ENCODE measurements at regions not wholly inside any gene's neighbourhood (a gene's known extent, or its start where the extent isn't known, plus 50 kb on each side); places are given as distances from the start of the nearest gene placed in this dataset.

GRCh38 chr1:90273241-90273774 lies 278.4 kb downstream of the ZNF326 start:
- H3K27ac ChIP-seq (ENCODE audit: low read length), result no peak overlapping the region
- H3K4me3 ChIP-seq (ENCODE audit: low read depth in 1 of 2, low read length in 2 of 2), result no peak overlapping the region
- DNase-seq, result no peak
- no peak overlapping the region for H3K9ac ChIP-seq (ENCODE audit: low read depth, low read length)
- no peak overlapping the region for H2AFZ ChIP-seq (ENCODE audit: low read depth, low read length)
- no peaks in the 10 kb centered on the region for H4K20me1 ChIP-seq (ENCODE audit: insufficient read depth, low read length)
- no peaks in the 10 kb centered on the region for H3K4me1 ChIP-seq (ENCODE audit: insufficient read depth, low read length)
- no peaks in the 10 kb centered on the region for H3K9me3 ChIP-seq (ENCODE audit: insufficient read depth, low read length, severe bottlenecking)
- H3K79me2 ChIP-seq (ENCODE audit: insufficient read depth, low read length), result no peaks in the 10 kb centered on the region
- H3K36me3 ChIP-seq (ENCODE audit: insufficient read depth, low read length), result no peaks in the 10 kb centered on the region
- H3K27me3 ChIP-seq (ENCODE audit: insufficient read depth, low read length, poor library complexity), result no peaks in the 10 kb centered on the region
- TF ChIP-seq CTCF (IDR thresholded peaks at IDR 0.05; ENCODE audit: borderline replicate concordance, extremely low read depth, low read length, poor library complexity, severe bottlenecking) (no peak), EZH2 (IDR thresholded peaks at IDR 0.05; ENCODE audit: borderline replicate concordance, low read depth, low read length, severe bottlenecking) (no peak)
- H3K4me2 ChIP-seq (ENCODE audit: insufficient read depth, low read length), result no peak overlapping the region
- ATAC-seq (ENCODE audit: insufficient read depth, low read depth), result no peak

- no peak overlapping the region for H3K27ac ChIP-seq (ENCODE audit: low read length)
- no peaks in the 10 kb centered on the region for H3K9me3 ChIP-seq (ENCODE audit: insufficient read depth, low read length, severe bottlenecking)
- H4K20me1 ChIP-seq (ENCODE audit: insufficient read depth, low read length), result no peaks in the 10 kb centered on the region
- ATAC-seq (ENCODE audit: insufficient read depth, low read depth), result no peak
- no peak overlapping the region for H3K4me3 ChIP-seq (ENCODE audit: low read depth in 1 of 2, low read length in 2 of 2)
- H3K36me3 ChIP-seq (ENCODE audit: insufficient read depth, low read length), result no peaks in the 10 kb centered on the region
- no peak overlapping the region for H3K4me2 ChIP-seq (ENCODE audit: insufficient read depth, low read length)
- no peak overlapping the region for H2AFZ ChIP-seq (ENCODE audit: low read depth, low read length)
- no peak overlapping the region for H3K9ac ChIP-seq (ENCODE audit: low read depth, low read length)
- H3K79me2 ChIP-seq (ENCODE audit: insufficient read depth, low read length), result no peaks in the 10 kb centered on the region
- no peak for TF ChIP-seq EZH2 (IDR thresholded peaks at IDR 0.05; ENCODE audit: borderline replicate concordance, low read depth, low read length, severe bottlenecking)
- no peak for TF ChIP-seq CTCF (IDR thresholded peaks at IDR 0.05; ENCODE audit: borderline replicate concordance, extremely low read depth, low read length, poor library complexity, severe bottlenecking)
- no peak for DNase-seq
- H3K4me1 ChIP-seq (ENCODE audit: insufficient read depth, low read length), result no peaks in the 10 kb centered on the region
- H3K27me3 ChIP-seq (ENCODE audit: insufficient read depth, low read length, poor library complexity), result no peaks in the 10 kb centered on the region
Observed at GRCh38 chr1:90262791-90263190, 267.9 kb downstream of the ZNF326 start.

GRCh38 chr1:90262286-90262685 lies 267.4 kb downstream of the ZNF326 start:
- Histone ChIP-seq H3K36me3 (ENCODE audit: insufficient read depth, low read length) (no peaks in the 10 kb centered on the region), H3K27me3 (ENCODE audit: insufficient read depth, low read length, poor library complexity) (no peaks in the 10 kb centered on the region), H4K20me1 (ENCODE audit: insufficient read depth, low read length) (no peaks in the 10 kb centered on the region), H2AFZ (ENCODE audit: low read depth, low read length) (no peak overlapping the region), H3K27ac (ENCODE audit: low read length) (no peak overlapping the region), H3K4me3 (ENCODE audit: low read depth in 1 of 2, low read length in 2 of 2) (no peak overlapping the region), H3K9ac (ENCODE audit: low read depth, low read length) (no peak overlapping the region), H3K79me2 (ENCODE audit: insufficient read depth, low read length) (no peaks in the 10 kb centered on the region), H3K4me1 (ENCODE audit: insufficient read depth, low read length) (no peaks in the 10 kb centered on the region), H3K4me2 (ENCODE audit: insufficient read depth, low read length) (no peak overlapping the region), H3K9me3 (ENCODE audit: insufficient read depth, low read length, severe bottlenecking) (no peaks in the 10 kb centered on the region)
- DNase-seq (no peak), ATAC-seq (ENCODE audit: insufficient read depth, low read depth) (no peak)
- TF ChIP-seq EZH2 (IDR thresholded peaks at IDR 0.05; ENCODE audit: borderline replicate concordance, low read depth, low read length, severe bottlenecking), result no peak
- no peak for TF ChIP-seq CTCF (IDR thresholded peaks at IDR 0.05; ENCODE audit: borderline replicate concordance, extremely low read depth, low read length, poor library complexity, severe bottlenecking)

- no peaks in the 10 kb centered on the region for H3K9me3 ChIP-seq (ENCODE audit: insufficient read depth, low read length, severe bottlenecking)
Observed at GRCh38 chr1:90246069-90246468, 251.2 kb downstream of the ZNF326 start.

More at GRCh38 chr1:90246069-90246468, 251.2 kb downstream of the ZNF326 start:
- no peaks in the 10 kb centered on the region for H3K27me3 ChIP-seq (ENCODE audit: insufficient read depth, low read length, poor library complexity)
- no peaks in the 10 kb centered on the region for H3K4me1 ChIP-seq (ENCODE audit: insufficient read depth, low read length)
- no peak overlapping the region for H2AFZ ChIP-seq (ENCODE audit: low read depth, low read length)
- no peaks in the 10 kb centered on the region for H3K36me3 ChIP-seq (ENCODE audit: insufficient read depth, low read length)
- DNase-seq (no peak), ATAC-seq (ENCODE audit: insufficient read depth, low read depth) (no peak)
- H3K27ac ChIP-seq (ENCODE audit: low read length), result no peak overlapping the region
- no peaks in the 10 kb centered on the region for H4K20me1 ChIP-seq (ENCODE audit: insufficient read depth, low read length)
- TF ChIP-seq CTCF (IDR thresholded peaks at IDR 0.05; ENCODE audit: borderline replicate concordance, extremely low read depth, low read length, poor library complexity, severe bottlenecking), result no peak
- TF ChIP-seq EZH2 (IDR thresholded peaks at IDR 0.05; ENCODE audit: borderline replicate concordance, low read depth, low read length, severe bottlenecking), result no peak
- H3K4me3 ChIP-seq (ENCODE audit: low read depth in 1 of 2, low read length in 2 of 2), result no peak overlapping the region
- no peak overlapping the region for H3K9ac ChIP-seq (ENCODE audit: low read depth, low read length)
- no peaks in the 10 kb centered on the region for H3K79me2 ChIP-seq (ENCODE audit: insufficient read depth, low read length)
- H3K4me2 ChIP-seq (ENCODE audit: insufficient read depth, low read length), result no peak overlapping the region

Measured in DND-41 (cell line).